HCT116 (cell line): ENCODE measurements at regions not wholly inside any gene's neighbourhood (a gene's known extent, or its start where the extent isn't known, plus 50 kb on each side); places are given as distances from the start of the nearest gene placed in this dataset.

Experiments used
- ELF1 ChIP-seq: IDR thresholded peaks from 2 replicates; pipeline ENCODE4 v1.6.1; 2012; ENCODE audit warnings: low read depth, borderline replicate concordance
- EZH2phosphoT487 ChIP-seq: fragments of 200-600 bp; IDR thresholded peaks from 2 replicates; pipeline ENCODE4 v1.6.1; 2018; ENCODE audit warnings: antibody characterized with exemption, borderline replicate concordance
- FOSL1 ChIP-seq: IDR thresholded peaks from 2 replicates; pipeline ENCODE4 v1.6.1; 2012; ENCODE audit warnings: low read depth
- POLR2A ChIP-seq: IDR thresholded peaks from 2 replicates; pipeline ENCODE4 v1.7.0; 2011; ENCODE audit warnings: borderline replicate concordance; ENCODE audit not compliant: insufficient read depth, insufficient read length; ENCODE audit errors: extremely low read depth
- POLR2AphosphoS5 ChIP-seq: IDR thresholded peaks from 2 replicates; pipeline ENCODE4 v1.6.1; 2011; ENCODE audit warnings: mild to moderate bottlenecking, low read depth, low read length, moderate library complexity
- SIN3A ChIP-seq: IDR thresholded peaks from 2 replicates; pipeline ENCODE4 v1.6.1; 2012; ENCODE audit warnings: low read depth
- TCF7L2 ChIP-seq: IDR thresholded peaks from 2 replicates; pipeline ENCODE4 v1.7.0; 2011; ENCODE audit warnings: borderline replicate concordance, inconsistent platforms; ENCODE audit not compliant: insufficient read depth, insufficient read length; ENCODE audit errors: extremely low read depth
- YY1 ChIP-seq: IDR thresholded peaks from 2 replicates; pipeline ENCODE4 v1.6.1; 2011; ENCODE audit warnings: low read length, low read depth, moderate library complexity, mild to moderate bottlenecking; ENCODE audit not compliant: insufficient replicate concordance; ENCODE audit errors: extremely low read depth
- TF ChIP-seq, protein P1 (sequence below), 3 experiments: fragments of 200-600 bp in 1 of 3; sonication (generic) in 1 of 3; IDR thresholded peaks in 2 of 3; conservative IDR thresholded peaks in 1 of 3; 2 replicates each; pipeline ENCODE4 v1.5.1; 2012 to 2017; ENCODE audit warnings: low read depth in 2 of 3, low read length in 2 of 3, antibody characterized with exemption in 1 of 3, borderline replicate concordance in 1 of 3, control low read depth in 1 of 3, mild to moderate bottlenecking in 1 of 3, mixed read lengths in 1 of 3, mixed run types in 1 of 3, moderate library complexity in 1 of 3; ENCODE audit not compliant: insufficient read depth in 1 of 3
- TF ChIP-seq, protein P2 (sequence below): IDR thresholded peaks from 2 replicates; pipeline ENCODE4 v1.6.1; 2012; ENCODE audit warnings: low read depth
- TF ChIP-seq, protein P3 (sequence below): IDR thresholded peaks from 2 replicates; pipeline ENCODE4 v1.6.1; 2012
- TF ChIP-seq, protein P4 (sequence below): IDR thresholded peaks from 2 replicates; pipeline ENCODE4 v1.6.1; 2012

DNA sequence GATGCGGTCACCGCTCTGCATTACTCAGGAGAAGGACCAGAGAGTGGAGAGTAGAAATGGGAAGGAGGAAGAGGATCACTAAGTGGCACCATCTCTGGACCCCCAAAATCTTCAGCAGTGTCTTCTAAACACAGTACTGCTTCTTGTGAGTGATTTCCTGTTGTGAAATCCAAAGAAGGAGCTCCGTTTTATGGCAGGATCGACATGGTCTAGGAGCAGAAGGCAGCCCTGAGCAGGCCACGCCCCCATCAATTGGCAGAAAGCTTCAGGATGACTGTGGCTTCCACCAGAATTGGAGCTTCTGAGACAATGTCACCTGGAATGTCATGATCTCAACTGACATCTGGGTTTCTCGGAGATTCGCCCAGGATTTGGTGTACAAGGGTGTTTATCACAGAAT lies 171.5 kb downstream of the ADSS2 start:
- no peak for TF ChIP-seq ELF1
- TF ChIP-seq SIN3A, result no peak
- TF ChIP-seq, protein P1, sequence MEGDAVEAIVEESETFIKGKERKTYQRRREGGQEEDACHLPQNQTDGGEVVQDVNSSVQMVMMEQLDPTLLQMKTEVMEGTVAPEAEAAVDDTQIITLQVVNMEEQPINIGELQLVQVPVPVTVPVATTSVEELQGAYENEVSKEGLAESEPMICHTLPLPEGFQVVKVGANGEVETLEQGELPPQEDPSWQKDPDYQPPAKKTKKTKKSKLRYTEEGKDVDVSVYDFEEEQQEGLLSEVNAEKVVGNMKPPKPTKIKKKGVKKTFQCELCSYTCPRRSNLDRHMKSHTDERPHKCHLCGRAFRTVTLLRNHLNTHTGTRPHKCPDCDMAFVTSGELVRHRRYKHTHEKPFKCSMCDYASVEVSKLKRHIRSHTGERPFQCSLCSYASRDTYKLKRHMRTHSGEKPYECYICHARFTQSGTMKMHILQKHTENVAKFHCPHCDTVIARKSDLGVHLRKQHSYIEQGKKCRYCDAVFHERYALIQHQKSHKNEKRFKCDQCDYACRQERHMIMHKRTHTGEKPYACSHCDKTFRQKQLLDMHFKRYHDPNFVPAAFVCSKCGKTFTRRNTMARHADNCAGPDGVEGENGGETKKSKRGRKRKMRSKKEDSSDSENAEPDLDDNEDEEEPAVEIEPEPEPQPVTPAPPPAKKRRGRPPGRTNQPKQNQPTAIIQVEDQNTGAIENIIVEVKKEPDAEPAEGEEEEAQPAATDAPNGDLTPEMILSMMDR (IDR thresholded peaks at IDR 0.05 in 2 of 3, conservative IDR thresholded peaks at IDR 0.05 in 1 of 3; ENCODE audit: borderline replicate concordance in 1 of 3, insufficient read depth in 1 of 3, low read depth in 2 of 3, low read length in 2 of 3), result no peak
- TF ChIP-seq EZH2phosphoT487, result no peak
- TF ChIP-seq FOSL1, result no peak
- no peak for TF ChIP-seq POLR2AphosphoS5
- TF ChIP-seq TCF7L2, result no peak
- TF ChIP-seq, protein P2, sequence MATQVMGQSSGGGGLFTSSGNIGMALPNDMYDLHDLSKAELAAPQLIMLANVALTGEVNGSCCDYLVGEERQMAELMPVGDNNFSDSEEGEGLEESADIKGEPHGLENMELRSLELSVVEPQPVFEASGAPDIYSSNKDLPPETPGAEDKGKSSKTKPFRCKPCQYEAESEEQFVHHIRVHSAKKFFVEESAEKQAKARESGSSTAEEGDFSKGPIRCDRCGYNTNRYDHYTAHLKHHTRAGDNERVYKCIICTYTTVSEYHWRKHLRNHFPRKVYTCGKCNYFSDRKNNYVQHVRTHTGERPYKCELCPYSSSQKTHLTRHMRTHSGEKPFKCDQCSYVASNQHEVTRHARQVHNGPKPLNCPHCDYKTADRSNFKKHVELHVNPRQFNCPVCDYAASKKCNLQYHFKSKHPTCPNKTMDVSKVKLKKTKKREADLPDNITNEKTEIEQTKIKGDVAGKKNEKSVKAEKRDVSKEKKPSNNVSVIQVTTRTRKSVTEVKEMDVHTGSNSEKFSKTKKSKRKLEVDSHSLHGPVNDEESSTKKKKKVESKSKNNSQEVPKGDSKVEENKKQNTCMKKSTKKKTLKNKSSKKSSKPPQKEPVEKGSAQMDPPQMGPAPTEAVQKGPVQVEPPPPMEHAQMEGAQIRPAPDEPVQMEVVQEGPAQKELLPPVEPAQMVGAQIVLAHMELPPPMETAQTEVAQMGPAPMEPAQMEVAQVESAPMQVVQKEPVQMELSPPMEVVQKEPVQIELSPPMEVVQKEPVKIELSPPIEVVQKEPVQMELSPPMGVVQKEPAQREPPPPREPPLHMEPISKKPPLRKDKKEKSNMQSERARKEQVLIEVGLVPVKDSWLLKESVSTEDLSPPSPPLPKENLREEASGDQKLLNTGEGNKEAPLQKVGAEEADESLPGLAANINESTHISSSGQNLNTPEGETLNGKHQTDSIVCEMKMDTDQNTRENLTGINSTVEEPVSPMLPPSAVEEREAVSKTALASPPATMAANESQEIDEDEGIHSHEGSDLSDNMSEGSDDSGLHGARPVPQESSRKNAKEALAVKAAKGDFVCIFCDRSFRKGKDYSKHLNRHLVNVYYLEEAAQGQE, result no peak
- no peak for TF ChIP-seq POLR2A
- TF ChIP-seq, protein P3, sequence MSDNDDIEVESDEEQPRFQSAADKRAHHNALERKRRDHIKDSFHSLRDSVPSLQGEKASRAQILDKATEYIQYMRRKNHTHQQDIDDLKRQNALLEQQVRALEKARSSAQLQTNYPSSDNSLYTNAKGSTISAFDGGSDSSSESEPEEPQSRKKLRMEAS, result no peak
- no peak for TF ChIP-seq YY1
- TF ChIP-seq, protein P4, sequence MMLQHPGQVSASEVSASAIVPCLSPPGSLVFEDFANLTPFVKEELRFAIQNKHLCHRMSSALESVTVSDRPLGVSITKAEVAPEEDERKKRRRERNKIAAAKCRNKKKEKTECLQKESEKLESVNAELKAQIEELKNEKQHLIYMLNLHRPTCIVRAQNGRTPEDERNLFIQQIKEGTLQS, result no peak
